ENCODE measurements at regions not wholly inside any gene's neighbourhood (a gene's known extent, or its start where the extent isn't known, plus 50 kb on each side); places are given as distances from the start of the nearest gene placed in this dataset.

- ChIA-PET POLR2A (no interaction called here), CTCF (no interaction called here)
- TF ChIP-seq CTCF (IDR thresholded peaks at IDR 0.05): no peak
- no peak for DNase-seq
- intact Hi-C loops (cut with micrococcal nuclease): no loop called here
- no peaks in the 10 kb centered on the region for H3K36me3 Mint-ChIP-seq (ENCODE audit: low read depth)
- H3K27ac Mint-ChIP-seq: no peak overlapping the region
- H3K4me1 Mint-ChIP-seq (ENCODE audit: low read depth): no peaks in the 10 kb centered on the region
- no peak overlapping the region for H3K4me3 Mint-ChIP-seq
- peaks cover 1% of the 10 kb centered on the region for H3K27me3 Mint-ChIP-seq
- H3K9me3 Mint-ChIP-seq: peaks cover 1% of the 10 kb centered on the region
- no peak for ATAC-seq
Measured at GRCh38 chr15:93703092-93703739, 528.1 kb upstream of the MCTP2 start.

GRCh38 chr15:93700051-93700450 lies 531.3 kb upstream of the MCTP2 start:
- ChIA-PET POLR2A (no interaction called here), CTCF (no interaction called here)
- intact Hi-C loops (cut with micrococcal nuclease): no loop called here
- Mint-ChIP-seq H3K4me3 (no peak overlapping the region), H3K27me3 (peaks cover 3% of the 10 kb centered on the region), H3K4me1 (ENCODE audit: low read depth) (no peaks in the 10 kb centered on the region), H3K36me3 (ENCODE audit: low read depth) (no peaks in the 10 kb centered on the region), H3K27ac (no peak overlapping the region), H3K9me3 (peaks cover 6% of the 10 kb centered on the region)
- ATAC-seq (no peak), DNase-seq (no peak)
- TF ChIP-seq CTCF (IDR thresholded peaks at IDR 0.05): no peak

- Mint-ChIP-seq H3K36me3 (ENCODE audit: low read depth) (no peaks in the 10 kb centered on the region), H3K27me3 (peaks cover 5% of the 10 kb centered on the region), H3K9me3 (peaks cover 5% of the 10 kb centered on the region), H3K4me3 (no peak overlapping the region), H3K4me1 (ENCODE audit: low read depth) (no peaks in the 10 kb centered on the region), H3K27ac (no peak overlapping the region)
- DNase-seq (no peak), ATAC-seq (no peak)
- CTCF ChIA-PET: no interaction called here
- TF ChIP-seq CTCF (IDR thresholded peaks at IDR 0.05): no peak
- intact Hi-C loops (cut with micrococcal nuclease): no loop called here
- POLR2A ChIA-PET: no interaction called here
Measured at GRCh38 chr15:93694033-93694432, 537.3 kb upstream of the MCTP2 start.

GRCh38 chr15:93683651-93684050 lies 547.7 kb upstream of the MCTP2 start:
- no peak for ATAC-seq
- ChIA-PET POLR2A (no interaction called here), CTCF (no interaction called here)
- TF ChIP-seq CTCF (IDR thresholded peaks at IDR 0.05): no peak
- no peak overlapping the region for H3K27ac Mint-ChIP-seq
- intact Hi-C loops (cut with micrococcal nuclease): no loop called here
- no peaks in the 10 kb centered on the region for H3K36me3 Mint-ChIP-seq (ENCODE audit: low read depth)
- peaks cover 25% of the 10 kb centered on the region for H3K9me3 Mint-ChIP-seq
- H3K4me3 Mint-ChIP-seq: no peak overlapping the region
- DNase-seq: no peak
- no peaks in the 10 kb centered on the region for H3K4me1 Mint-ChIP-seq (ENCODE audit: low read depth)
- H3K27me3 Mint-ChIP-seq: no peaks in the 10 kb centered on the region

DNA sequence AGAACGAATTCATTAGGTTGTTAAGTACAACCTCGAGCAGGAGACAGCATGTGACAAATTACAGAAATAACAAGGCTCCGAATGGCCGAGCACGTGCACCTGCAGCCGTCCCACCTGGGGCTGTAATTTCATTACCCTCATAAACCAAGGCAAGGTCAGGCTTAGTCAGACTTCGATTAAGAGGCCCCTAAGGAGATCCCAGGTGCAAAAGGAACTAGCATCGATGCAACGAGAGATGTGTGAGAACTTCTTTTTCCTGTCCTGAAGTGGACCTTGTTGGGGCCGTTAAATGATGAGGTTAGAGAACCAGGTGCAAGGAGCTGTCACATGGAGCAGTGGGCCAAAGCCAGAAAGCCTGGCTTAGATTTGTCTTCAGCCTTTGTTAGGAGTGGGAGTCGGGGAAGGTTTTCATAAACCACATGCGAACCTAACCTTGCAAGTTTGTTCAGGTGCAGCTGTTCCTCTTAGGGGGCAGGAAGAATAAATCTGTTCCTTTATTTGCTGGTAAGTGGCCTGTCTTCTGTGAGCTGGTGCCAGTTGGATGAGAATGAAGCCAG lies 559.9 kb upstream of the MCTP2 start:
- ChIA-PET CTCF (no interaction called here), POLR2A (no interaction called here)
- no peak for DNase-seq
- peaks cover 2% of the 10 kb centered on the region for H3K9me3 Mint-ChIP-seq
- peaks cover 9% of the 10 kb centered on the region for H3K27me3 Mint-ChIP-seq
- ATAC-seq: no peak
- TF ChIP-seq CTCF (IDR thresholded peaks at IDR 0.05): no peak
- no peak overlapping the region for H3K4me3 Mint-ChIP-seq
- intact Hi-C loops (cut with micrococcal nuclease): no loop called here
- H3K4me1 Mint-ChIP-seq (ENCODE audit: low read depth): no peaks in the 10 kb centered on the region
- no peak overlapping the region for H3K27ac Mint-ChIP-seq
- no peaks in the 10 kb centered on the region for H3K36me3 Mint-ChIP-seq (ENCODE audit: low read depth)
